Chondrocyte (in vitro differentiated cells): ENCODE measurements at regions not wholly inside any gene's neighbourhood (a gene's known extent, or its start where the extent isn't known, plus 50 kb on each side); places are given as distances from the start of the nearest gene placed in this dataset.

ENCODE experiments used
- DNase-seq: peaks from one replicate; pipeline ENCODE4 v3.0.0; 2021; ENCODE audit warnings: mixed read lengths, low spot score
- H3K27ac Mint-ChIP-seq: one replicate; pipeline ENCODE4 v1.8.0; 2021; ENCODE audit warnings: mild to moderate bottlenecking, moderate library complexity, mixed read lengths; ENCODE audit not compliant: unreplicated experiment
- H3K27me3 Mint-ChIP-seq: 2 replicates; pipeline ENCODE4 v1.8.0; 2021; ENCODE audit warnings: low read depth, mixed read lengths
- H3K36me3 Mint-ChIP-seq: 2 replicates; pipeline ENCODE4 v1.8.0; 2021; ENCODE audit warnings: low read depth, mixed read lengths
- H3K4me1 Mint-ChIP-seq: 2 replicates; pipeline ENCODE4 v1.8.0; 2021; ENCODE audit warnings: low read depth, mild to moderate bottlenecking, mixed read lengths
- H3K4me3 Mint-ChIP-seq: one replicate; pipeline ENCODE4 v1.8.0; 2021; ENCODE audit warnings: mild to moderate bottlenecking, moderate library complexity, mixed read lengths; ENCODE audit not compliant: unreplicated experiment
- H3K9me3 Mint-ChIP-seq: 2 replicates; pipeline ENCODE4 v1.8.0; 2021; ENCODE audit warnings: low read depth, mixed read lengths
- CTCF ChIP-seq: fragments of 200-600 bp; sonication (generic); IDR thresholded peaks from 2 replicates; pipeline ENCODE4 v1.5.0; 2021; ENCODE audit warnings: antibody characterized with exemption, mild to moderate bottlenecking, moderate library complexity

- Mint-ChIP-seq H3K36me3 (no peaks in the 10 kb centered on the region), H3K4me3 (no peak overlapping the region), H3K9me3 (no peaks in the 10 kb centered on the region), H3K27me3 (no peaks in the 10 kb centered on the region), H3K27ac (no peak overlapping the region), H3K4me1 (no peaks in the 10 kb centered on the region)
- TF ChIP-seq CTCF: no peak
- no peak for DNase-seq
Observed at GRCh38 chr15:26098801-26099200, 235.7 kb upstream of the ATP10A start.

GRCh38 chr15:26097216-26097615 is 234.1 kb upstream of the ATP10A start:
- Mint-ChIP-seq H3K4me3 (no peak overlapping the region), H3K9me3 (no peaks in the 10 kb centered on the region), H3K4me1 (no peaks in the 10 kb centered on the region), H3K27ac (no peak overlapping the region), H3K27me3 (peaks cover 2% of the 10 kb centered on the region), H3K36me3 (no peaks in the 10 kb centered on the region)
- no peak for TF ChIP-seq CTCF
- no peak for DNase-seq

- no peaks in the 10 kb centered on the region for H3K4me1 Mint-ChIP-seq
- H3K27ac Mint-ChIP-seq: no peak overlapping the region
- H3K4me3 Mint-ChIP-seq: no peak overlapping the region
- no peak for TF ChIP-seq CTCF
- H3K9me3 Mint-ChIP-seq: no peaks in the 10 kb centered on the region
- DNase-seq: no peak
- peaks cover 2% of the 10 kb centered on the region for H3K27me3 Mint-ChIP-seq
- no peaks in the 10 kb centered on the region for H3K36me3 Mint-ChIP-seq
Observed at GRCh38 chr15:26096581-26096980, 233.5 kb upstream of the ATP10A start.

GRCh38 chr15:26095710-26096330 is 232.7 kb upstream of the ATP10A start:
- no peaks in the 10 kb centered on the region for H3K9me3 Mint-ChIP-seq
- no peak for DNase-seq
- H3K4me1 Mint-ChIP-seq: no peaks in the 10 kb centered on the region
- TF ChIP-seq CTCF: peak; percentile 56
- H3K27me3 Mint-ChIP-seq: peaks cover 2% of the 10 kb centered on the region
- no peaks in the 10 kb centered on the region for H3K36me3 Mint-ChIP-seq
- H3K27ac Mint-ChIP-seq: no peak overlapping the region
- H3K4me3 Mint-ChIP-seq: no peak overlapping the region

- DNase-seq: no peak
- H3K9me3 Mint-ChIP-seq: no peaks in the 10 kb centered on the region
- H3K27ac Mint-ChIP-seq: no peak overlapping the region
- no peak overlapping the region for H3K4me3 Mint-ChIP-seq
- H3K27me3 Mint-ChIP-seq: peaks cover 2% of the 10 kb centered on the region
- no peak for TF ChIP-seq CTCF
- peaks cover 8% of the 10 kb centered on the region for H3K4me1 Mint-ChIP-seq
- H3K36me3 Mint-ChIP-seq: no peaks in the 10 kb centered on the region
Observed at GRCh38 chr15:26091184-26091583, 228.1 kb upstream of the ATP10A start.
